SK-N-SH (cell line): ENCODE measurements at regions not wholly inside any gene's neighbourhood (a gene's known extent, or its start where the extent isn't known, plus 50 kb on each side); places are given as distances from the start of the nearest gene placed in this dataset.

Source experiments
- CTCF ChIP-seq: fragments of 200-600 bp; sonication (generic); IDR thresholded peaks from 2 replicates; pipeline ENCODE4 v1.6.1; 2017; ENCODE audit warnings: antibody characterized with exemption, mild to moderate bottlenecking, moderate library complexity
- EP300 ChIP-seq, 2 experiments: IDR thresholded peaks; 2 replicates each; pipeline versions ENCODE4 v1.4.0 to v1.6.1; 2012; ENCODE audit warnings: borderline replicate concordance in 1 of 2, low read depth in 1 of 2, low read length in 1 of 2
- GATA2 ChIP-seq: sonication (generic); formaldehyde crosslinking; IDR thresholded peaks from 2 replicates; pipeline ENCODE4 v1.5.0; 2020; ENCODE audit warnings: mild to moderate bottlenecking, missing genetic modification reagents
- JUND ChIP-seq: IDR thresholded peaks from 2 replicates; pipeline ENCODE4 v1.4.0; 2012
- MAX ChIP-seq: IDR thresholded peaks from 2 replicates; pipeline ENCODE4 v1.4.0; 2012; ENCODE audit warnings: low read depth
- MXI1 ChIP-seq: IDR thresholded peaks from 2 replicates; pipeline ENCODE4 v1.6.1; 2012; ENCODE audit warnings: mild to moderate bottlenecking, low read depth, low read length, improper control_type of control experiment
- RAD21 ChIP-seq: IDR thresholded peaks from 2 replicates; pipeline ENCODE4 v1.6.1; 2012; ENCODE audit warnings: mild to moderate bottlenecking, low read length
- REST ChIP-seq: IDR thresholded peaks from 2 replicates; pipeline ENCODE4 v1.6.1; 2012; ENCODE audit warnings: mild to moderate bottlenecking, low read depth, low read length, moderate library complexity
- RFX5 ChIP-seq: IDR thresholded peaks from 2 replicates; pipeline ENCODE4 v1.6.1; 2012; ENCODE audit warnings: mild to moderate bottlenecking, improper control_type of control experiment, low read length
- USF2 ChIP-seq: fragments of 150-350 bp; IDR thresholded peaks from 2 replicates; pipeline ENCODE4 v1.6.1; 2017; ENCODE audit warnings: antibody characterized with exemption, low read length, low read depth, borderline replicate concordance

- TF ChIP-seq MAX (no peak), REST (no peak), CTCF (no peak), MXI1 (peak; percentile 88), USF2 (no peak), RFX5 (peak; percentile 5; the same call in 1 of the 2 replicates), RAD21 (no peak), JUND (no peak), GATA2 (CRISPR knock-in tag) (peak; percentile 52; the same call in 1 of the 2 replicates), EP300 (IDR thresholded peaks at IDR 0.05; ENCODE audit: borderline replicate concordance in 1 of 2, low read depth in 1 of 2, low read length in 1 of 2) (no peak)
Measured at GRCh38 chr20:36825385-36826104, 50.4 kb upstream of the TLDC2 start.
